ENCODE measurements at regions not wholly inside any gene's neighbourhood (a gene's known extent, or its start where the extent isn't known, plus 50 kb on each side); places are given as distances from the start of the nearest gene placed in this dataset.

DNA sequence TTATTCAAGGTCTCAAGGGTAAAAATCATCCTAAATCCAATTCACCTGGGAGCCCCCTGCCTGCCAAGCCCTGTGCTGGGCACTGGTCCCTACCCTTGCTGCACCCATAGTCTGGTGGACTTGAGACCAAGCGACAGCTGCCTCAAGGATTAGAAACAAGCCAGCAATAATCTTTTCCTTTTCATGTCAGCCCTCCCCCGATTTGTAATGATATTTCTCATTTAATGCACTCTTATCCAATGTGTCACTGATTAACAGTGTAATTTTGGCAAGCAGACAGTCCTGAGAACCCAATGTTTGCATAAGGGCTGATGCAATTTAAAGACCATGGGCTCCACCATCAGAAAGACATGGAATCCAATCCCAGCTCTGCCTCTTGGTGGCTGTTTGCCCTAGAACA, 108.9 kb downstream of the ACTL7B start:
- no peak overlapping the region for H2BK120ac ChIP-seq (ENCODE audit: low read depth, low read length, poor library complexity, severe bottlenecking)
- peaks cover 0 to 5% of the 10 kb centered on the region in 2 experiments; a peak in 2 of 4 replicates for H3K4me1 Mint-ChIP-seq
- H4K20me1 ChIP-seq (ENCODE audit: control insufficient read depth, insufficient read depth, insufficient read length), result no peaks in the 10 kb centered on the region
- no peaks in the 10 kb centered on the region for H3K27me3 ChIP-seq (ENCODE audit: insufficient read depth, low read length)
- no peak overlapping the region for H4K91ac ChIP-seq (ENCODE audit: insufficient read length, low read depth, low read length)
- no peak overlapping the region for H3K9ac ChIP-seq (ENCODE audit: extremely low read depth, insufficient read length, low read length)
- TF ChIP-seq, protein P1, sequence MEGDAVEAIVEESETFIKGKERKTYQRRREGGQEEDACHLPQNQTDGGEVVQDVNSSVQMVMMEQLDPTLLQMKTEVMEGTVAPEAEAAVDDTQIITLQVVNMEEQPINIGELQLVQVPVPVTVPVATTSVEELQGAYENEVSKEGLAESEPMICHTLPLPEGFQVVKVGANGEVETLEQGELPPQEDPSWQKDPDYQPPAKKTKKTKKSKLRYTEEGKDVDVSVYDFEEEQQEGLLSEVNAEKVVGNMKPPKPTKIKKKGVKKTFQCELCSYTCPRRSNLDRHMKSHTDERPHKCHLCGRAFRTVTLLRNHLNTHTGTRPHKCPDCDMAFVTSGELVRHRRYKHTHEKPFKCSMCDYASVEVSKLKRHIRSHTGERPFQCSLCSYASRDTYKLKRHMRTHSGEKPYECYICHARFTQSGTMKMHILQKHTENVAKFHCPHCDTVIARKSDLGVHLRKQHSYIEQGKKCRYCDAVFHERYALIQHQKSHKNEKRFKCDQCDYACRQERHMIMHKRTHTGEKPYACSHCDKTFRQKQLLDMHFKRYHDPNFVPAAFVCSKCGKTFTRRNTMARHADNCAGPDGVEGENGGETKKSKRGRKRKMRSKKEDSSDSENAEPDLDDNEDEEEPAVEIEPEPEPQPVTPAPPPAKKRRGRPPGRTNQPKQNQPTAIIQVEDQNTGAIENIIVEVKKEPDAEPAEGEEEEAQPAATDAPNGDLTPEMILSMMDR (conservative IDR thresholded peaks at IDR 0.05), result no peak
- no peak overlapping the region for H4K5ac ChIP-seq (ENCODE audit: insufficient read length, low read depth, low read length)
- no peak overlapping the region for H2AFZ ChIP-seq (ENCODE audit: low read length)
- H2BK5ac ChIP-seq (ENCODE audit: insufficient read length, low read length), result no peak overlapping the region
- H3K27ac ChIP-seq (ENCODE audit: insufficient read length, low read depth, low read length), result no peak overlapping the region
- H2BK15ac ChIP-seq (ENCODE audit: low read depth, low read length), result no peak overlapping the region
- no peaks in the 10 kb centered on the region for H3K27me3 Mint-ChIP-seq (ENCODE audit: low read depth)
- no peak overlapping the region for H2BK20ac ChIP-seq (ENCODE audit: low read depth, low read length, poor library complexity, severe bottlenecking)
- WGBS (ENCODE audit: extremely low coverage, insufficient read length, low lambda C conversion rate), result no CpG with 5 or more reads among the region's 2 CpGs
- H3K9me3 Mint-ChIP-seq, result no peaks in the 10 kb centered on the region
- H3K79me1 ChIP-seq (ENCODE audit: insufficient read depth, low read depth, low read length, poor library complexity, severe bottlenecking), result no peaks in the 10 kb centered on the region
- no peak for DNase-seq
- no peak overlapping the region for H2AK5ac ChIP-seq (ENCODE audit: insufficient read length, low read length)
- no peak overlapping the region for H3K14ac ChIP-seq (ENCODE audit: insufficient read depth, low read length)
- no peaks in the 10 kb centered on the region for H3K23me2 ChIP-seq (ENCODE audit: insufficient read length, low read depth, low read length, poor library complexity, severe bottlenecking)
- no peak overlapping the region for H3T11ph ChIP-seq (ENCODE audit: low read length)
- no peak overlapping the region for H3K18ac ChIP-seq (ENCODE audit: insufficient read length, low read depth, low read length)
- no peak overlapping the region for H4K8ac ChIP-seq (replicated peaks; ENCODE audit: insufficient read length, low read depth, low read length)
- no peak overlapping the region for H3K4ac ChIP-seq (ENCODE audit: low read depth, low read length)
- no peaks in the 10 kb centered on the region for H3K9me3 ChIP-seq (ENCODE audit: control insufficient read depth, low read depth, low read length)
- no peak overlapping the region for H2BK12ac ChIP-seq (ENCODE audit: insufficient read length, low read depth, low read length)
- H3K36me3 Mint-ChIP-seq (ENCODE audit: insufficient read depth in 1 of 3, low read depth in 3 of 3), result no peaks in the 10 kb centered on the region
- no peak overlapping the region for H3K23ac ChIP-seq (ENCODE audit: insufficient read length, low read depth, low read length)
- H3K4me3 Mint-ChIP-seq, result no peak overlapping the region
- H3K4me1 ChIP-seq (ENCODE audit: insufficient read depth, low read length), result no peaks in the 10 kb centered on the region
- no peak overlapping the region for H3K27ac Mint-ChIP-seq
- H3K56ac ChIP-seq (ENCODE audit: insufficient read length, low read depth, low read length), result no peak overlapping the region
- H3K4me2 ChIP-seq (ENCODE audit: insufficient read depth, insufficient read length, low read length), result no peak overlapping the region
- no peaks in the 10 kb centered on the region for H3K79me2 ChIP-seq (ENCODE audit: insufficient read depth, low read length)
